NB4 (cell line): ENCODE measurements at regions not wholly inside any gene's neighbourhood (a gene's known extent, or its start where the extent isn't known, plus 50 kb on each side); places are given as distances from the start of the nearest gene placed in this dataset.

ENCODE experiments used
- DNase-seq: peaks from one replicate; pipeline ENCODE4 v3.0.0; 2010; ENCODE audit warnings: low read depth
- H3K4me3 ChIP-seq: one replicate; pipeline ENCODE4 v1.5.1; 2011; ENCODE audit warnings: mild to moderate bottlenecking, low read depth, low read length, moderate library complexity
- MYC ChIP-seq: IDR thresholded peaks from 2 replicates; pipeline ENCODE4 v1.6.1; 2011; ENCODE audit warnings: low read depth, low read length
- POLR2A ChIP-seq: IDR thresholded peaks from 2 replicates; pipeline ENCODE4 v1.6.1; 2011; ENCODE audit warnings: mild to moderate bottlenecking; ENCODE audit not compliant: insufficient read length; ENCODE audit errors: extremely low read depth
- TF ChIP-seq, protein P1 (sequence below): IDR thresholded peaks from 2 replicates; pipeline ENCODE4 v1.6.1; 2011; ENCODE audit warnings: low read depth, low read length
- TF ChIP-seq, protein P2 (sequence below): IDR thresholded peaks from one replicate; pipeline ENCODE4 v1.5.1; 2012; ENCODE audit warnings: low read depth, low read length

DNA sequence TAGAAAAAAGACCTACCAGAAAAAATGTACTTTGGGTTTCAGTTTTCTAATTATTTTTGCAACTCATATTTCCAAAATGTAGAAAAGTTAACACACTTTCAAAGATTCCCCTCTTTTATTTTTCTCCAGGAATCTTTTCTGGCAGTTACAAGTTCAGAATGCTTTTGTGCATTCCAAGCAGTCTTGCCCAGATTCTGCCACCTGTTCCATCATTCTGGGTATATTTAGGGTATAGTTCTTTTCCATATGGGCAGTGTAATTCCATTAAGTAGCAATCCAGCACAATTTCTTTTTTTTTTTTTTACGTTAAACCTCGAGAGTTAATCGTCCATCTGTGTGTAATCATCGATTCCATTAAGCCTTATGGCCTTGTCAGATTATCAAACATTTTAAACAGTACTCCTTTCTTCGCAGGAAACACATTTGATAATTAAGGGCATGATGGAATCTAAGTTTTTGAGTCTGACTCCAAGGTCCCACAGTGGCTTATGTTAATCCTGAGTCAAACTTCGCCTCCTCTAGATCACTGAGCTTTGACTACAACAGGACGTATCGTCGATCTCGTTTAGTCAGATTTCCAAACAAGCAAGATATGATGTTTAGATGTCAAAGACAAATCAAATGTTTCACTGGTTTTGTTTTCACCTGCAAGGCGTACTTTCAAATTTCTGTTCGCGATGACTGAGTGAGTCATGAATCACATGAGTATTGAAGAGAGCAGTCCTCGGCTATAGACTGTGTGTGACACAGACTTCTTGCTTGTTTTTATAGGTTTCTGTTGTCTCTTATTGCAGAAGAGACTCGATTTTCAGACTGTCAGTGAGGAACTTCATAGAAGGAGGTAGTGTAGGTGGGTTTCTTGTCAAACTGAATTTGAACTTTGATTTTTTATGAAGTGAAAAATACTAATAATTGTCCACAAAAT, 118.9 kb upstream of the GK2 start:
- TF ChIP-seq POLR2A (no peak), MYC (no peak)
- TF ChIP-seq, protein P1, sequence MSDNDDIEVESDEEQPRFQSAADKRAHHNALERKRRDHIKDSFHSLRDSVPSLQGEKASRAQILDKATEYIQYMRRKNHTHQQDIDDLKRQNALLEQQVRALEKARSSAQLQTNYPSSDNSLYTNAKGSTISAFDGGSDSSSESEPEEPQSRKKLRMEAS = no peak
- TF ChIP-seq, protein P2, sequence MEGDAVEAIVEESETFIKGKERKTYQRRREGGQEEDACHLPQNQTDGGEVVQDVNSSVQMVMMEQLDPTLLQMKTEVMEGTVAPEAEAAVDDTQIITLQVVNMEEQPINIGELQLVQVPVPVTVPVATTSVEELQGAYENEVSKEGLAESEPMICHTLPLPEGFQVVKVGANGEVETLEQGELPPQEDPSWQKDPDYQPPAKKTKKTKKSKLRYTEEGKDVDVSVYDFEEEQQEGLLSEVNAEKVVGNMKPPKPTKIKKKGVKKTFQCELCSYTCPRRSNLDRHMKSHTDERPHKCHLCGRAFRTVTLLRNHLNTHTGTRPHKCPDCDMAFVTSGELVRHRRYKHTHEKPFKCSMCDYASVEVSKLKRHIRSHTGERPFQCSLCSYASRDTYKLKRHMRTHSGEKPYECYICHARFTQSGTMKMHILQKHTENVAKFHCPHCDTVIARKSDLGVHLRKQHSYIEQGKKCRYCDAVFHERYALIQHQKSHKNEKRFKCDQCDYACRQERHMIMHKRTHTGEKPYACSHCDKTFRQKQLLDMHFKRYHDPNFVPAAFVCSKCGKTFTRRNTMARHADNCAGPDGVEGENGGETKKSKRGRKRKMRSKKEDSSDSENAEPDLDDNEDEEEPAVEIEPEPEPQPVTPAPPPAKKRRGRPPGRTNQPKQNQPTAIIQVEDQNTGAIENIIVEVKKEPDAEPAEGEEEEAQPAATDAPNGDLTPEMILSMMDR = no peak
- DNase-seq = no peak
- H3K4me3 ChIP-seq = no peak overlapping the region

DNA sequence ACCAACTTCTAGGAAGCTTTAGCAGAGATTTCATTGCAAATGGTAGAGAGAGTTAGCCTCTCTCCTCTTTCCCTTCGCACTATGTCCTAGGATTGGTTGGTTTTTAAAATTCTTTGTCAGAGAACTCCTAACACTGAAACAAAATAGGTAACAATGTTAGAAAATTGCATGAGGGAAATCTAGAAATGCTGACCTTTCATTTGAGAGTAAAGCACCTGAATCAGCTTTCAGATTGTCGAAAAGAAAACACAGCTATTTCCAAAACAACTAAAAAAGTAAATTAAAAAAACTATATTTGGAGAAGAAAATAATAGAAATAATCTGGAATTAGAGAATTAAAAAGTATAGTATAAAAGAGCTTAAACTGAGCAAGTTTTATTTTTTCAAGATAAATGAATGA, 108.1 kb upstream of the GK2 start:
- TF ChIP-seq POLR2A (no peak), MYC (no peak)
- TF ChIP-seq, protein P1 = no peak
- TF ChIP-seq, protein P2 = no peak
- DNase-seq = no peak
- H3K4me3 ChIP-seq = no peak overlapping the region

DNA sequence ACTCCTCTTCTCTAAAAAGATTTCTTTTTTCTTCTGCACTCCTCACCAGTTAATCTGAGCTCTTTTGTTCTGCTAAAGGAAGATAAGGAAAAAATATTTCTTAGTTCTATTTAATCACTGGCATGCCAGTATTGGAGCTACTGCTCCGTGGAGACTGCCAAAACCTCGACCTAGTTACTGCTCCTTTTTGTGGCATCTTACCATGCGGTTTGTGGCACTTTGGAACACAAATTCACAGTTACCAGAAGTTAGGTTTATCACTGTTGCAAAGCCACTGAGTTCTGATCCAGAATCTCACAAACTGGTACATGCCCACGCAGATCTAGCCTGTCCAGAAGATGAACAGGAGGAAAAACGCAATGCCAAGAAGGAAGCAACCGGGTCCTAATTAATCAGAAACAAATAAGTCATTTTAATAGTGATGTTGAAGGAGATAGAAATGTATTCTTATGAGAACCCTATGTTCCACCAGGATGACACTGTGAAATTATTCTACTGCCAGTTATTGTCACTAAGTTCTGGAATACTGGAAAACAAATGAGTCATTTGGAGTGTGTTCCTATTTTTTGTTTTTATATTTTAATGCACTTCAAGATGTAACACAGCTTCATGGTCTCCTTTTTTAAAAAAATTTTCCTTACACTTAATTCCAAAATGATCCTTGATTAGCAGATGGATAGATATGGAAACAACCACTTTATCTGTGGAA, 106.7 kb upstream of the GK2 start:
- TF ChIP-seq MYC = no peak
- no peak for TF ChIP-seq POLR2A
- TF ChIP-seq, protein P2 = no peak
- TF ChIP-seq, protein P1 = no peak
- H3K4me3 ChIP-seq = no peak overlapping the region
- DNase-seq = no peak

DNA sequence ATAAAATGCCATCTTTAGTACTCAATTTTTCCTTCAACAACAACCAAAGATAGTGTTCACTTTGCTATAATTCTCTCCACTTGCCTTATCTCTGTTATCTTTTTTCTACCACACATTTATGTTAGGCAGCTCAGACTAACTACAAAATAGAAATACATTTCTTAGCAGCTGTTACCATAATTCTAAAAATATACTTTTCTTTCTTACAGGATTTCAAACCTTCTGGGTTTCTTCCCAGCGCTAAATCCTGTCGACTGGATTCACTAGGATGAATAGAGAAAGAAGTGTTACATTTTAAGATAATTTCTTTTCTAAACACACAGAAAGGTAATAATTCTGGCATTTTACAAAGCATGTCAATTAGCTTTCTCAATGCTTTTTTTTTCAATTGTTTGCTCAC, 105.5 kb upstream of the GK2 start:
- DNase-seq = no peak
- no peak overlapping the region for H3K4me3 ChIP-seq
- TF ChIP-seq, protein P1 = no peak
- TF ChIP-seq POLR2A = no peak
- TF ChIP-seq, protein P2 = no peak
- no peak for TF ChIP-seq MYC

DNA sequence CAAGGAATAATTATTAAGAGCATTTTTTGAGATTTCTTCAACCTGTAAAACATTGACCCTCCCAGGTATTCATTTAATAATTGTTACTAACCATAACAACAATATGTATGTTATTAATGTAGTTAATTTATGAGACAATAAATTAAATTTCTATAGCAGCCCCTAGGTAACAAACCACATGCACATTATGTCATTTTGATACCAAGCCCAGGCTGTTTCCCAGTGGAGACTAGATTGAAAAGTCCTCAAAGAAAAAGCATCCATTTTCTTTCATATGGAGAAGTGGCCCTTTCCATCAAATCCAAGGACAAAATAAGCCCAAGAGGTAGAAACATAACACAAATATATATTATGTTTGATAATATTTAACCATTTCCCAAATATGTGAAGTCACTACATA, 104.3 kb upstream of the GK2 start:
- H3K4me3 ChIP-seq = no peak overlapping the region
- TF ChIP-seq POLR2A (no peak), MYC (no peak)
- TF ChIP-seq, protein P2 = no peak
- TF ChIP-seq, protein P1 = no peak
- DNase-seq = no peak
